Right cardiac atrium (tissue), 5 donors: ENCODE measurements at regions not wholly inside any gene's neighbourhood (a gene's known extent, or its start where the extent isn't known, plus 50 kb on each side); places are given as distances from the start of the nearest gene placed in this dataset.

Source experiments
- ATAC-seq, 2 donors: fragments of 200-7000 bp; cut with Tn5 transposase; one replicate each; pipeline versions ENCODE4 v1.8.0 to v1.9.1; 2020; ENCODE audit warnings: moderate library complexity in 2 of 2, mild to moderate bottlenecking in 1 of 2
- DNase-seq, 3 donors: peaks; one replicate each; pipeline ENCODE4 v3.0.0-alpha.2; 2020
- H3K27ac ChIP-seq: one replicate; pipeline ENCODE4 v1.5.1; 2013; ENCODE audit warnings: mild to moderate bottlenecking, low read length, control low read depth, moderate library complexity
- H3K27me3 ChIP-seq: one replicate; pipeline ENCODE4 v1.6.1; 2013; ENCODE audit not compliant: control insufficient read depth, insufficient read depth
- H3K4me1 ChIP-seq: one replicate; pipeline ENCODE4 v1.6.1; 2013; ENCODE audit warnings: low read length; ENCODE audit not compliant: control insufficient read depth, insufficient read depth
- H3K4me3 ChIP-seq: one replicate; pipeline ENCODE4 v1.5.1; 2013; ENCODE audit warnings: low read length, control low read depth
- H3K9me3 ChIP-seq: one replicate; pipeline ENCODE4 v1.6.1; 2013; ENCODE audit warnings: low read length; ENCODE audit not compliant: control insufficient read depth
- WGBS: extraction: QIAGEN DNeasy Blood & Tissue Kit; methylation state at CpG from one replicate; pipeline ENCODE4 v1.1.7; 2013; 5-methylcytosine and 5-hydroxymethylcytosine counted together
- intact Hi-C, 4 donors: fragments of 100-400 bp; cut with DNase I; formaldehyde crosslinking; loops; one replicate each; pipeline versions ENCODE4 v1.11.0 to v1.14.0; 2022 to 2023
- donor health status: healthy with polysubstance abuse.
- donor health status: DM: no; HTN: yes; CAD: no.
- donor health status: DM: no; HTN: no; CAD: no.
- donor health status: DM: no; HTN: yes; CAD: no; lungs with severe emphysema.
- donor health status: DM: yes; HTN: yes; CAD: no.

- no peak for ATAC-seq
These were observed 83.3 kb downstream of the ALDH8A1 start for GRCh38 chr6:134866563-134866962.

GRCh38 chr6:134864558-134864957 lies 85.3 kb downstream of the ALDH8A1 start:
- WGBS: 78% methylated on average over 3 of the region's 3 CpGs
- Histone ChIP-seq H3K9me3 (no peaks in the 10 kb centered on the region), H3K4me1 (no peaks in the 10 kb centered on the region), H3K27me3 (no peaks in the 10 kb centered on the region), H3K27ac (no peak overlapping the region), H3K4me3 (no peak overlapping the region)
- ATAC-seq (no peak), DNase-seq (no peak)
- intact Hi-C loops: no loop called here

More at GRCh38 chr6:134866563-134866962, 83.3 kb downstream of the ALDH8A1 start:
- no peak for DNase-seq
- 53% methylated on average over 2 of the region's 2 CpGs for WGBS
- intact Hi-C loops: no loop called here
- H3K4me1 ChIP-seq: no peaks in the 10 kb centered on the region
- H3K4me3 ChIP-seq: no peak overlapping the region
- no peaks in the 10 kb centered on the region for H3K9me3 ChIP-seq
- H3K27me3 ChIP-seq: no peaks in the 10 kb centered on the region
- H3K27ac ChIP-seq: no peak overlapping the region

DNA sequence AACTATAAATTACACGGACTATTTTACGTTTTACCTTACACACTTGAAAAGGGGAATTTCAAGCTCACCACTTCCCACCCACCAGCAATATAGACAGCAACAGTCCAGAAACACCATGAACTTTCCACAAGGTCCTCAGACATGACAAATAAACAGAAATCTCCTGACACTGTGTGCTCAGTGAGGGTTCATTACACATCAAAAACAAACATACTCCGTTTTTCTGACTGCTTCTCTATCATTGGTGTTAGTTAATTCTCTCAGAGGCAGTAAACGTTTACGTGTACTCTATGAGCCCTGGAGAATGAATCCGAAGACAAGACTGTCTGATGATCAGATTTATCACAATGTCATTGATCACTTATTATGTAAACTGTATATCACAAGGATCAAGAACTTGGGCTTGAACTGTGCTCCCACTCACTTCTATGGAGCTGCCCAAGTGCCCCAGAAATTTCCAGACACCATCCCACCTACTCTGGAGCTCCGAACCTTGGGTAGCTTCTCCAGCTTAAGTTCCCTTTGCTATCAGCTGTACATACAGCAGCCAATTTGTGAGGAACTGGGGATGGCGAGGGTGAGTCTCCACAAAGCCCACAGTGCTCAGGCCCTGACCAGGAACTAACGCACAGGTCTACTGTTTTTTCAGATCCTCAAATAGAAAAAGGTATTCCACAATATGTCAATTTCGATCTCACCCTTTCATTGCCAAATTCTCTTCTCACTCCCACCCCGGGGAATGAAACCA lies 86.0 kb downstream of the ALDH8A1 start:
- intact Hi-C loops: no loop called here
- ATAC-seq: no peak
- Histone ChIP-seq H3K27ac (no peak overlapping the region), H3K27me3 (no peaks in the 10 kb centered on the region), H3K4me3 (no peak overlapping the region), H3K9me3 (no peaks in the 10 kb centered on the region), H3K4me1 (no peaks in the 10 kb centered on the region)
- 83% methylated on average over 11 of the region's 11 CpGs for WGBS
- DNase-seq: no peak

- 77% methylated on average over 3 of the region's 3 CpGs for WGBS
These were observed 95.5 kb downstream of the ALDH8A1 start for GRCh38 chr6:134854366-134854765.

GRCh38 chr6:134853111-134854055 lies 96.5 kb downstream of the ALDH8A1 start:
- Histone ChIP-seq H3K4me1 (peaks cover 2% of the 10 kb centered on the region), H3K9me3 (no peaks in the 10 kb centered on the region), H3K4me3 (no peak overlapping the region), H3K27ac (no peak overlapping the region), H3K27me3 (no peaks in the 10 kb centered on the region)
- DNase-seq: no peak
- peak; percentile 66 to 84 for ATAC-seq
- intact Hi-C loops: no loop called here
- 36% methylated on average over 7 of the region's 7 CpGs for WGBS

More at GRCh38 chr6:134854366-134854765, 95.5 kb downstream of the ALDH8A1 start:
- no peak overlapping the region for H3K27ac ChIP-seq
- H3K9me3 ChIP-seq: no peaks in the 10 kb centered on the region
- no peaks in the 10 kb centered on the region for H3K27me3 ChIP-seq
- no peak overlapping the region for H3K4me3 ChIP-seq
- no peak for DNase-seq
- H3K4me1 ChIP-seq: peaks cover 2% of the 10 kb centered on the region
- intact Hi-C loops: no loop called here
- no peak for ATAC-seq

DNA sequence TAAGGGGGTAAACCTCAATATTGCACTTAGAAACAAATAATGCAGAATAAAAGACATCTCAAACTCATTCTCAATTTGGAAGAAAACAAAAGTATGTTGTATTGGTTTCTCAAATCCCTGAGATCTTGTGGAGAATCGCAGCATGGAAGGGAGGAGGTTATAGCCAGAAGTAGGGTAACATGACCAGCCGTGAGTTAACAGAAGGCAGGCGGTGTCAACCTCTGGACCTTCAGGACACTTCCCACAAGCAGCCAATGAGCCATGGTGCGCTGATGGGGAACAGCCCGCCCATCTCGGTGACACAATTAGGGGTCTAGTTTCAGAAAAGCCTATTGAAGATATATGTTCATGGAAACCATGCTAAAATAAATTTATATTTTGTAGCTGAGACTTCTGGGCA lies 98.4 kb downstream of the ALDH8A1 start:
- Histone ChIP-seq H3K4me3 (no peak overlapping the region), H3K4me1 (peaks cover 2% of the 10 kb centered on the region), H3K27ac (no peak overlapping the region), H3K9me3 (no peaks in the 10 kb centered on the region), H3K27me3 (no peaks in the 10 kb centered on the region)
- intact Hi-C loops: no loop called here
- WGBS: 94% methylated on average over 6 of the region's 6 CpGs
- no peak for DNase-seq
- no peak for ATAC-seq

GRCh38 chr6:134850721-134851305 lies 99.1 kb downstream of the ALDH8A1 start:
- 74% methylated on average over 11 of the region's 11 CpGs for WGBS
- intact Hi-C loops: no loop called here
- Histone ChIP-seq H3K9me3 (no peaks in the 10 kb centered on the region), H3K27me3 (no peaks in the 10 kb centered on the region), H3K27ac (no peak overlapping the region), H3K4me1 (peaks cover 2% of the 10 kb centered on the region), H3K4me3 (no peak overlapping the region)
- DNase-seq: no peak
- ATAC-seq: no peak

DNA sequence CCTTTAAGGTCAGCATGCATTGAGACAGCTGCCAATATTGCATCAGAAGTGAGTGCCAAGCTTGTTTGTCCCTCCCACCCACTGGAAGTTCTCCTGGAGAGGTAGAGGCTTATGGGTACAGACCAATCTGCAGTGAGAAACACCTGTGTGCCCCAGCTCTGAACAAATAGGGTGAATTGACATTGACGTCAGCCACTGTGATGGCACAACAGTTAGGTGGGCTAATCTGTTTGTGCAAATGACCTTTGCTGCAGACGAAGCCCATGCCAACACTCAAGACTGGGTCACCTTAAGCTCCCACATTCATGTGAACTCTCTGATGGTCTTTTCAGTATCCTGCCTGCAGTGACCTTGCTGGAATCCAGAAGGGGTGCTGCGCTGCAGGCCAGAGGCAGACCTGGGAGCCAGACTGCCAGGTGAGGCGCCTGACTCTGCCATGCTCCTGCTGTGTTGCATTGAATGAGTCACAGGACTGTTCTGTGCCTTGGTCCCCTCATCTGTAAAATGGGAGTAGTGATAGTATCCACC lies 99.9 kb downstream of the ALDH8A1 start:
- DNase-seq: no peak
- no peak overlapping the region for H3K27ac ChIP-seq
- 94% methylated on average over 4 of the region's 4 CpGs for WGBS
- peaks cover 2% of the 10 kb centered on the region for H3K4me1 ChIP-seq
- no peak overlapping the region for H3K4me3 ChIP-seq
- no peak for ATAC-seq
- intact Hi-C loops: no loop called here
- no peaks in the 10 kb centered on the region for H3K9me3 ChIP-seq
- no peaks in the 10 kb centered on the region for H3K27me3 ChIP-seq

GRCh38 chr6:134848076-134848475 lies 101.8 kb downstream of the ALDH8A1 start:
- DNase-seq (no peak), ATAC-seq (no peak)
- WGBS: 76% methylated on average over 6 of the region's 6 CpGs
- Histone ChIP-seq H3K9me3 (no peaks in the 10 kb centered on the region), H3K4me1 (no peaks in the 10 kb centered on the region), H3K27ac (no peak overlapping the region), H3K4me3 (no peak overlapping the region), H3K27me3 (no peaks in the 10 kb centered on the region)
- intact Hi-C loops: no loop called here

- no peak overlapping the region for H3K4me3 ChIP-seq
- H3K4me1 ChIP-seq: no peaks in the 10 kb centered on the region
- H3K27ac ChIP-seq: no peak overlapping the region
- H3K27me3 ChIP-seq: no peaks in the 10 kb centered on the region
- no peaks in the 10 kb centered on the region for H3K9me3 ChIP-seq
- DNase-seq (no peak), ATAC-seq (no peak)
- intact Hi-C loops: no loop called here
- WGBS: 69% methylated on average over 3 of the region's 3 CpGs
These were observed 103.0 kb downstream of the ALDH8A1 start for GRCh38 chr6:134846865-134847264.

DNA sequence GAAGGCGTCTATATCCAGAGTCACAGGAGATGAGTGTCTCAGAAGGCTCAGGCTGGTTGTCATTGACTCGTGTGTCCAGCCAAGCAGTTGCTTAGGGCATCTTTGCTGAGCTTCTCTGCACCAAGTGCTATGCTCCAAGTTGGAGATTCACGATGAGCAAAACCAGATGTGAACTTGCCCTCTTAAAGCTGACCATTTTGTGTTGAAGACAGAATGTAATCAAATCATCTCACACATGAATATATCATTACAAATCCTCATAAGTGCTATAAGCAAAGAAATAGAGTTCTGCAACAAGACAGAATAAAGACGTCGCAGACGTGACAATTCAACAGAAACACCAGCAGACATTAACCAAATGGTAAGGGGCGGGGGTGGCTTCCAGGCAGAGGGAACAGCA lies 103.9 kb downstream of the ALDH8A1 start:
- H3K4me1 ChIP-seq: no peaks in the 10 kb centered on the region
- H3K27ac ChIP-seq: no peak overlapping the region
- no peaks in the 10 kb centered on the region for H3K9me3 ChIP-seq
- no peak for DNase-seq
- no peak overlapping the region for H3K4me3 ChIP-seq
- no peak for ATAC-seq
- no peaks in the 10 kb centered on the region for H3K27me3 ChIP-seq
- 87% methylated on average over 7 of the region's 7 CpGs for WGBS
- intact Hi-C loops: no loop called here
